HepG2 (cell line): ENCODE measurements at regions not wholly inside any gene's neighbourhood (a gene's known extent, or its start where the extent isn't known, plus 50 kb on each side); places are given as distances from the start of the nearest gene placed in this dataset.

ENCODE experiments used
- ATAC-seq: fragments of 200-7000 bp; cut with Tn5 transposase; 3 replicates; pipeline ENCODE4 v1.9.1; 2020; ENCODE audit warnings: mild to moderate bottlenecking, moderate library complexity
- BruUV-seq: library from RNA; stranded (reverse); fragments of 400-500 nt; replicated peaks from 2 replicates; lab custom pipeline; 2021; lab: Mats Ljungman, UMichigan
- CTCF ChIA-PET: fragments of 300-600 bp; formaldehyde crosslinking; extraction: SDS; loops from one replicate; lab custom pipeline; 2021; ENCODE audit warnings: low total read pairs, inconsistent platforms, low intra/inter-chr PET ratio; lab: Yijun Ruan, JAX
- POLR2A ChIA-PET: fragments of 350-600 bp; sonication (Branson Sonifier 250); formaldehyde crosslinking; loops from one replicate; lab custom pipeline; 2020; ENCODE audit warnings: antibody characterized with exemption, inconsistent platforms; lab: Yijun Ruan, JAX
- DNase-seq: peaks from one replicate; pipeline ENCODE4 v3.0.0-alpha.2; 2015; ENCODE audit warnings: low spot score
- FAIRE-seq: peaks from 3 replicates; lab custom pipeline; 2011; peaks lifted over from hg19 to GRCh38; lab: Jason Lieb, UNC
- H2AFZ ChIP-seq: one replicate; pipeline ENCODE4 v1.6.1; 2011; ENCODE audit warnings: low read length, inconsistent platforms
- H3K27ac ChIP-seq: fragments of 300-600 bp; 3 replicates; pipeline ENCODE4 v1.8.0; 2011; ENCODE audit warnings: mixed run types, mild to moderate bottlenecking, mixed read lengths, low read length, inconsistent platforms; ENCODE audit not compliant: insufficient read depth; ENCODE audit errors: extremely low read length
- H3K27me3 ChIP-seq, 2 experiments: fragments of 200-600 bp in 1 of 2; 2 replicates in 1 of 2; 3 replicates in 1 of 2; pipeline versions ENCODE4 v1.6.0 to v1.8.0; 2011; ENCODE audit warnings: low read length in 2 of 2, mild to moderate bottlenecking in 2 of 2, moderate library complexity in 2 of 2, inconsistent platforms in 1 of 2; ENCODE audit not compliant: insufficient read depth in 2 of 2, control insufficient read depth in 1 of 2
- H3K36me3 ChIP-seq, 2 experiments: fragments of 200-600 bp in 1 of 2; replicated peaks in 1 of 2; 2 replicates in 1 of 2; 3 replicates in 1 of 2; pipeline versions ENCODE4 v1.5.1 to v1.8.0; 2011; ENCODE audit warnings: low read length in 2 of 2, inconsistent platforms in 1 of 2; ENCODE audit not compliant: insufficient read depth in 2 of 2, control insufficient read depth in 1 of 2
- H3K4me1 ChIP-seq: 2 replicates; pipeline ENCODE4 v1.5.1; 2012; ENCODE audit warnings: low read length, inconsistent platforms; ENCODE audit not compliant: insufficient read depth
- H3K4me2 ChIP-seq: 2 replicates; pipeline ENCODE4 v1.6.0; 2011; ENCODE audit warnings: low read depth, low read length, inconsistent platforms
- H3K4me3 ChIP-seq, 3 experiments: fragments of 200-600 bp in 1 of 3; sonication (generic), shearing (Covaris generic) in 1 of 3; replicated peaks in 1 of 3; 2 replicates each; pipeline ENCODE4 v1.5.1; 2011 to 2016; ENCODE audit warnings: low read length in 3 of 3, inconsistent platforms in 2 of 3, low read depth in 2 of 3, mild to moderate bottlenecking in 2 of 3, control low read depth in 1 of 3, mixed read lengths in 1 of 3; ENCODE audit not compliant: insufficient read depth in 1 of 3
- H3K79me2 ChIP-seq: one replicate; pipeline ENCODE4 v1.6.1; 2011; ENCODE audit warnings: low read length, inconsistent platforms; ENCODE audit not compliant: insufficient read depth
- H3K9ac ChIP-seq: 2 replicates; pipeline ENCODE4 v1.6.0; 2011; ENCODE audit warnings: mild to moderate bottlenecking, low read depth, low read length, inconsistent platforms; ENCODE audit not compliant: insufficient read depth
- H3K9me3 ChIP-seq: 2 replicates; pipeline ENCODE4 v1.5.1; 2012; ENCODE audit warnings: mild to moderate bottlenecking, low read length
- H4K20me1 ChIP-seq: 2 replicates; pipeline ENCODE4 v1.6.0; 2011; ENCODE audit warnings: inconsistent platforms, mild to moderate bottlenecking, low read length, moderate library complexity; ENCODE audit not compliant: insufficient read depth
- KMT2A ChIP-seq: sonication (generic); formaldehyde crosslinking; IDR thresholded peaks from 2 replicates; pipeline ENCODE4 v1.4.0; 2020; ENCODE audit warnings: missing genetic modification reagents
- POLR2AphosphoS2 ChIP-seq: IDR thresholded peaks from 2 replicates; pipeline ENCODE4 v1.6.1; 2011; ENCODE audit warnings: low read depth, low read length, improper control_type of control experiment
- RBM39 ChIP-seq: fragments of 200-400 bp; formaldehyde crosslinking; IDR thresholded peaks from one replicate; pipeline ENCODE4 v1.6.1; 2018; ENCODE audit warnings: antibody characterized with exemption, mild to moderate bottlenecking, low read depth, low read length; ENCODE audit not compliant: poor library complexity, severe bottlenecking
- SCMH1 ChIP-seq: sonication (generic); formaldehyde crosslinking; IDR thresholded peaks from 2 replicates; pipeline ENCODE4 v1.9.0; 2021; ENCODE audit warnings: missing genetic modification reagents, mild to moderate bottlenecking, borderline replicate concordance
- THYN1 ChIP-seq: sonication (generic); formaldehyde crosslinking; IDR thresholded peaks from 2 replicates; pipeline ENCODE4 v1.8.1; 2023; ENCODE audit warnings: low read depth, mild to moderate bottlenecking, moderate library complexity, missing genetic modification reagents, borderline replicate concordance
- ZFAT ChIP-seq: sonication (generic); formaldehyde crosslinking; conservative IDR thresholded peaks from 2 replicates; pipeline ENCODE4 v1.8.1; 2023; ENCODE audit warnings: missing genetic modification reagents, inconsistent platforms
- ZNF292 ChIP-seq: sonication (generic); formaldehyde crosslinking; IDR thresholded peaks from 2 replicates; pipeline ENCODE4 v1.8.1; 2022; ENCODE audit warnings: mild to moderate bottlenecking, low read depth, missing genetic modification reagents, borderline replicate concordance
- ZNF460 ChIP-seq: sonication (generic); formaldehyde crosslinking; IDR thresholded peaks from 2 replicates; pipeline ENCODE4 v1.5.1; 2020; ENCODE audit warnings: missing genetic modification reagents, mild to moderate bottlenecking, borderline replicate concordance
- ZNF501 ChIP-seq: sonication (generic); formaldehyde crosslinking; IDR thresholded peaks from 2 replicates; pipeline ENCODE4 v1.5.1; 2020; ENCODE audit warnings: mild to moderate bottlenecking, moderate library complexity, missing genetic modification reagents
- ZNF674 ChIP-seq: sonication (generic); formaldehyde crosslinking; IDR thresholded peaks from 2 replicates; pipeline ENCODE4 v1.5.0; 2020; ENCODE audit warnings: low read depth, mild to moderate bottlenecking, missing genetic modification reagents
- WGBS: methylation state at CpG from one replicate; pipeline ENCODE4 v1.1.6; 2017; ENCODE audit warnings: low lambda C conversion rate; 5-methylcytosine and 5-hydroxymethylcytosine counted together
- in situ Hi-C: cut with HindIII; loops from 2 replicates; pipeline ENCODE4 v1.10.0; 2017; ENCODE audit warnings: low pct_unique_long_range_greater_than_20kb; ENCODE audit not compliant: extremely low pct_ligation_motif_present
- intact Hi-C: fragments of 100-400 bp; cut with micrococcal nuclease; formaldehyde crosslinking; loops from one replicate; pipeline ENCODE4 v1.10.0; 2022; ENCODE audit not compliant: unreplicated experiment
- TF ChIP-seq, protein P1 (sequence below): IDR thresholded peaks from 2 replicates; pipeline ENCODE4 v1.6.1; 2018; ENCODE audit warnings: missing genetic modification reagents, mild to moderate bottlenecking, missing compliant biosample characterization

DNA sequence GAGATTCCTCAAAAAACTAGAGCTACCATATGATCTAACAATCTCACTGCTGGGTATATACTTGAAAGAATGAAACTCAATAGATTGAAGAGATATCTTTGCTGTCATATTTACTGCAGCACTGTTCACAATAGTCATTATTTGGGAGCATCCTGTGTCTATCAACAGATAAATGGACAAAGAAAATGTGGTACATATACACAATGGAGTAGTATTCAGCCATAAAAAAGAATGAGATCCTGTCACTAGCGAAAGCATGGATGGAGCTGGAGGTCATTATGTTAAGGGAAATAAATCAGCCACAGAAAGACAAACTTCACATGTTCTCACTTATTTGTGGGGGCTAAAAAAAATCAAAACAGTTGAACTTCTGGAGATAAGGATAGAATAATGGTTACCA is 505.7 kb upstream of the ARRDC3 start:
- FAIRE-seq (no peak), DNase-seq (no peak), ATAC-seq (no peak)
- Histone ChIP-seq H3K4me1 (no peaks in the 10 kb centered on the region), H3K9me3 (no peaks in the 10 kb centered on the region), H3K4me3 (no peak overlapping the region), H3K9ac (no peak overlapping the region), H2AFZ (no peak overlapping the region), H3K79me2 (no peaks in the 10 kb centered on the region), H3K27ac (no peak overlapping the region), H3K36me3 (no peaks in the 10 kb centered on the region), H4K20me1 (no peaks in the 10 kb centered on the region), H3K4me2 (no peak overlapping the region), H3K27me3 (no peaks in the 10 kb centered on the region)
- POLR2A ChIA-PET: no interaction called here
- 3% methylated on average over 1 of the region's 1 CpG for WGBS
- CTCF ChIA-PET: no interaction called here
- intact Hi-C loops (no loop called here), in situ Hi-C loops (no loop called here)
- no TSS peak for BruUV-seq
- TF ChIP-seq ZNF674 (CRISPR knock-in tag): no peak
- no peak for TF ChIP-seq KMT2A (CRISPR knock-in tag)
- TF ChIP-seq THYN1 (CRISPR knock-in tag): no peak
- TF ChIP-seq ZNF501 (CRISPR knock-in tag): no peak
- TF ChIP-seq SCMH1 (CRISPR knock-in tag): no peak
- TF ChIP-seq, protein P1, sequence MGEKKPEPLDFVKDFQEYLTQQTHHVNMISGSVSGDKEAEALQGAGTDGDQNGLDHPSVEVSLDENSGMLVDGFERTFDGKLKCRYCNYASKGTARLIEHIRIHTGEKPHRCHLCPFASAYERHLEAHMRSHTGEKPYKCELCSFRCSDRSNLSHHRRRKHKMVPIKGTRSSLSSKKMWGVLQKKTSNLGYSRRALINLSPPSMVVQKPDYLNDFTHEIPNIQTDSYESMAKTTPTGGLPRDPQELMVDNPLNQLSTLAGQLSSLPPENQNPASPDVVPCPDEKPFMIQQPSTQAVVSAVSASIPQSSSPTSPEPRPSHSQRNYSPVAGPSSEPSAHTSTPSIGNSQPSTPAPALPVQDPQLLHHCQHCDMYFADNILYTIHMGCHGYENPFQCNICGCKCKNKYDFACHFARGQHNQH: no peak
- no peak for TF ChIP-seq POLR2AphosphoS2
- no peak for TF ChIP-seq RBM39
- TF ChIP-seq ZNF292: no peak
- no peak for TF ChIP-seq ZFAT (CRISPR knock-in tag)
- TF ChIP-seq ZNF460 (CRISPR knock-in tag): no peak
